Esophagus (tissue), 2 donors: ENCODE measurements at regions not wholly inside any gene's neighbourhood (a gene's known extent, or its start where the extent isn't known, plus 50 kb on each side); places are given as distances from the start of the nearest gene placed in this dataset.

Experiments
- H3K27ac ChIP-seq, 2 donors: one replicate each; pipeline ENCODE4 v1.5.1; 2013; ENCODE audit warnings: low read depth in 2 of 2, mild to moderate bottlenecking in 2 of 2, inconsistent platforms in 1 of 2, low read length in 1 of 2, moderate library complexity in 1 of 2
- H3K27me3 ChIP-seq, 2 donors: one replicate each; pipeline ENCODE4 v1.6.1; 2013; ENCODE audit warnings: low read length in 2 of 2, control low read depth in 1 of 2, mild to moderate bottlenecking in 1 of 2; ENCODE audit not compliant: insufficient read depth in 2 of 2, control insufficient read depth in 1 of 2
- H3K36me3 ChIP-seq, 2 donors: one replicate each; pipeline ENCODE4 v1.6.1; 2013; ENCODE audit warnings: low read length in 1 of 2; ENCODE audit not compliant: control insufficient read depth in 2 of 2, insufficient read depth in 2 of 2
- H3K4me1 ChIP-seq, 2 donors: one replicate each; pipeline ENCODE4 v1.6.1; 2013; ENCODE audit warnings: low read length in 1 of 2; ENCODE audit not compliant: control insufficient read depth in 2 of 2, insufficient read depth in 2 of 2
- H3K4me3 ChIP-seq, 2 donors: one replicate each; pipeline ENCODE4 v1.5.1; 2013; ENCODE audit warnings: low read length in 2 of 2, mild to moderate bottlenecking in 2 of 2, low read depth in 1 of 2, moderate library complexity in 1 of 2
- H3K9me3 ChIP-seq, 2 donors: one replicate each; pipeline ENCODE4 v1.6.1; 2013; ENCODE audit warnings: mild to moderate bottlenecking in 2 of 2, low read depth in 1 of 2, low read length in 1 of 2, moderate library complexity in 1 of 2; ENCODE audit not compliant: control insufficient read depth in 2 of 2, insufficient read depth in 1 of 2
- WGBS, 2 donors: extraction: QIAGEN DNeasy Blood & Tissue Kit; methylation state at CpG; one replicate each; pipeline ENCODE4 v1.1.7; 2013; 5-methylcytosine and 5-hydroxymethylcytosine counted together
- donor health status: healthy with polysubstance abuse.
- donor health status: Bipolar disorder and iron deficiency.

DNA sequence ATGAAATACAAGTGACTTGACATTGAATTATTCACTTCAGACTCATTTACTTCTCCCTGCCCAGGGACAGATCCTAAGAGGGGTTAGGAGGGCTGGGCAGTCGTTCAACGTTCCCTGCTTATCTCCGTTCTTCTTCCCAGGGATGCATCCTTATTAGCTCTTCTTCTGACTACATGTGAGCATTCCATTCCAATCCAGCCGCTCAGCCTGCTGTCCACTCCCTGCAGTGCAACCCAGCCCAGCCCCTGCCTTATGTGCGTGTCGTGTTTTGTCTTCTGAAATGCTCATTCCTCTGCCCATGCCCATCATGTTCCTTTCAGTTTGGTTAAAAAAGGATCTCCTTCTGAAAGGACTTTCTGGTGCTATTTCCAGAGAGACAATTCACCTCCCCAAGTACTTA, 64.7 kb upstream of the PALM2AKAP2 start:
- Histone ChIP-seq H3K27ac (no peak overlapping the region), H3K9me3 (peaks cover 0 to 2% of the 10 kb centered on the region in 2 donors), H3K4me3 (no peak overlapping the region), H3K4me1 (no peaks in the 10 kb centered on the region), H3K36me3 (no peaks in the 10 kb centered on the region), H3K27me3 (peaks cover 0 to 3% of the 10 kb centered on the region in 2 donors)
- 75 to 80% methylated on average over 6 of the region's 6 CpGs for WGBS, 2 donors

DNA sequence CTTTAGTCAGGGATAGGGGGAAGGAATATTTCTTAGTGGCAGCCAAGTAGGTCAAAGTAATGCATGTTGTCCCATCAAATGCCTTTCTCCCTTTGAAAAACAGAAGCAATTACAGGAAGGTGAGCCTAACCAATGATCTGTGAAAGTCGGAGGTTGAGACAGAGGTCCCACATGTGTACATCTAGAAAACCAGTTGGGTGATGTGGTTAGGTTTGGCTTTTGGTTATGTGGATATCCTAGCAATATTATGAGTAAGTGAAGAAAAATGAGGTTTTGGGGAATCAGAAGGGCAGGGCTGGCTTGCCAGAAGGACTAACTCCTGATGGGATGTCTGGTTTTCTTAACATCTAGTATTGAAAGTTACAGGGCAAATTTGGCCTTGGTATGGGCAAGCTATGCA, 63.4 kb upstream of the PALM2AKAP2 start:
- Histone ChIP-seq H3K9me3 (peaks cover 0 to 2% of the 10 kb centered on the region in 2 donors), H3K36me3 (no peaks in the 10 kb centered on the region), H3K4me3 (no peak overlapping the region), H3K4me1 (no peaks in the 10 kb centered on the region), H3K27ac (no peak overlapping the region), H3K27me3 (peaks cover 0 to 3% of the 10 kb centered on the region in 2 donors)
- 75 to 82% methylated on average over 1 of the region's 1 CpG for WGBS, 2 donors

DNA sequence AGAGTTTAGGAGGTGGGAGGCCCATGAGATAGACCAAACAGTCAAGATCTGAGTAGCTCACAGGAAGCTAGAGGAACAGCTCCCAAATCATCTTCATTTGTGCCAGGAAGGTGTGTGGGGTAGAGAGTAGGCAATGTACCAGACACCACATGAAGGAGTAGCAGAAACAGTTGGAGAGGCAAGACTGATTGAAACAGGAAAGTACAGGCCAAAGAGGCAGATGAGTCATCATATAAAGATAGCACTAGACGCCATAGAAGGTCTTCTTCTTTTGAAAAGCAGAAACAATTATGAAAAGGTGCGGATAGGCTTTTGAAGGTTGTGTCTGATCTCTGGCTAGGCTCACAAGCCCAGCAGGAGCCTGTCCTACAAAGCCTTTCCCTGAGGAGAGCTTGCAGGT, 62.7 kb upstream of the PALM2AKAP2 start:
- 73 to 74% methylated on average over 2 of the region's 2 CpGs for WGBS, 2 donors
- H3K36me3 ChIP-seq, result no peaks in the 10 kb centered on the region

DNA sequence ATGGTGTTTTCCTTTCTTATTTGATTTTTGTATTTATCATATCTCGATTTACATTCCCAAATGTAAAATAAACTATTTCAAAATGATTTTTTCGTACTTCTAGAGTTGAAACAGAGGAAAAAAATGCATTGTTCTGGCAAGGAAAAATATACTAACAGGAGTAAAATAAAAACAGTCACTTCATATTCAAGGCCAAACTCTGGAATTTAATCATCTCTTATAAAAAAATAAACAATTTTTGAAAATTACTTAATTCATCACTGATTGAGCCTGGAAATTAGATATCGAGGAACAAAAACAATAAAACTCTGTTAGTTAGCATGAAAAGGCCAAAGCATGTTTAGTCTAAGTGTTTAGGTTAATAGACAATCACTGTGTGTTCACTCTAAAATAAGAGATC, 61.1 kb upstream of the PALM2AKAP2 start:
- 67 to 73% methylated on average over 3 of the region's 3 CpGs for WGBS, 2 donors
- no peaks in the 10 kb centered on the region for H3K36me3 ChIP-seq
- peaks cover 0 to 2% of the 10 kb centered on the region in 2 donors for H3K9me3 ChIP-seq
- no peak overlapping the region for H3K27ac ChIP-seq
- no peaks in the 10 kb centered on the region for H3K4me1 ChIP-seq
- peaks cover 0 to 3% of the 10 kb centered on the region in 2 donors for H3K27me3 ChIP-seq
- no peak overlapping the region for H3K4me3 ChIP-seq

More for the DNA sequence above, 62.7 kb upstream of the PALM2AKAP2 start:
- H3K27ac ChIP-seq, result no peak overlapping the region
- no peaks in the 10 kb centered on the region for H3K4me1 ChIP-seq
- H3K4me3 ChIP-seq, result no peak overlapping the region
- H3K9me3 ChIP-seq, result peaks cover 0 to 2% of the 10 kb centered on the region in 2 donors
- H3K27me3 ChIP-seq, result peaks cover 0 to 3% of the 10 kb centered on the region in 2 donors

DNA sequence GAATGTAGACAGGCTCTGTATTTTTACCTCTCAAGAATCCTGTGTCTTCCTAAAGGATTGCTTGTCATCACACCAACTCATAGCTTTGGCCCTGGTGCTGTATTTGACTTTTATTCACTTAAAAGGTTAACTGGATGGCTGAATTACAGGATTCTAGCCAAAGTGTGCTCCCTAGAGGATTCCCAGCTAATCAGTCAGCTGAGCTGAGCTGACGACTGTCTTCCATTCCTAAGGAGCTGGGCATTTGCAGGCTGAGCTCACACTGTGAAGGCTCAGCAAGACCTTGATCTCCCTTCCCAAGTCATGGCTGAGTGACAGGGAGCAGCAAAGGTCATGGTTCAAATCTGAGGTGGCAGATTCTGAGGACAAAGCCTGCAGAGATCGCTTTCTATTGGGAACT, 59.0 kb upstream of the PALM2AKAP2 start:
- Histone ChIP-seq H3K4me1 (no peaks in the 10 kb centered on the region), H3K27me3 (peaks cover 0 to 1% of the 10 kb centered on the region in 2 donors), H3K4me3 (no peak overlapping the region), H3K36me3 (no peaks in the 10 kb centered on the region), H3K9me3 (no peaks in the 10 kb centered on the region), H3K27ac (no peak overlapping the region)
- WGBS, 2 donors, result 59 to 60% methylated on average over 2 of the region's 2 CpGs

- no peaks in the 10 kb centered on the region for H3K27me3 ChIP-seq
- WGBS, 2 donors, result 90 to 95% methylated on average over 1 of the region's 1 CpG
- no peaks in the 10 kb centered on the region for H3K36me3 ChIP-seq
- H3K4me1 ChIP-seq, result no peaks in the 10 kb centered on the region
- H3K9me3 ChIP-seq, result peaks cover 0 to 2% of the 10 kb centered on the region in 2 donors
- H3K27ac ChIP-seq, result no peak overlapping the region
- H3K4me3 ChIP-seq, result no peak overlapping the region
Measured at GRCh38 chr9:109722007-109722406, 58.0 kb upstream of the PALM2AKAP2 start.

- H3K36me3 ChIP-seq, result no peaks in the 10 kb centered on the region
- no peak overlapping the region for H3K27ac ChIP-seq
- WGBS, 2 donors, result 61 to 81% methylated on average over 2 of the region's 2 CpGs
- H3K4me3 ChIP-seq, result no peak overlapping the region
- peaks cover 0 to 2% of the 10 kb centered on the region in 2 donors for H3K9me3 ChIP-seq
- no peaks in the 10 kb centered on the region for H3K4me1 ChIP-seq
- no peaks in the 10 kb centered on the region for H3K27me3 ChIP-seq
Measured at GRCh38 chr9:109723781-109724180, 56.2 kb upstream of the PALM2AKAP2 start.

DNA sequence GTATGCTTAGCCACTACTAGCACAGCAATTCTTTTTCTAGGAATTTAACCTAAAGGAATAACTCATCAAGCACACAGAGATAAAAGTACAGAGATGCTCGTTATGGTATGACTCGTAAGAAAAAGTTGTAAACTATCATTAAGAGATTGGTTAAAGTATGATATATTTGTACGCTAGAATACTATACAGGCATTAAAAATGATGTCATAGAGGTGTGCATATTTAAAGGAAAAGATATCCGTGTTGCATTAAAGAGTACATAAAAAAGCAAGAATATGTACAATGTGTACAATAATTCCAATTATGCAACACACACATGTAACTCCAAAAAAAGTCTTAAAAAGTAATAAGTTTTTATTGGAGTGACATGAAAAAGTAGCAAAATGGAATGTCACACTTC, 54.5 kb upstream of the PALM2AKAP2 start:
- H3K4me1 ChIP-seq, result no peaks in the 10 kb centered on the region
- no peaks in the 10 kb centered on the region for H3K36me3 ChIP-seq
- no peak overlapping the region for H3K27ac ChIP-seq
- 83 to 85% methylated on average over 4 of the region's 4 CpGs for WGBS, 2 donors
- no peaks in the 10 kb centered on the region for H3K27me3 ChIP-seq
- H3K9me3 ChIP-seq, result peaks cover 0 to 2% of the 10 kb centered on the region in 2 donors
- H3K4me3 ChIP-seq, result no peak overlapping the region

GRCh38 chr9:109726119-109726518, 53.9 kb upstream of the PALM2AKAP2 start:
- no peaks in the 10 kb centered on the region for H3K4me1 ChIP-seq
- H3K9me3 ChIP-seq, result peaks cover 0 to 2% of the 10 kb centered on the region in 2 donors
- no peak overlapping the region for H3K4me3 ChIP-seq
- no peaks in the 10 kb centered on the region for H3K27me3 ChIP-seq
- H3K27ac ChIP-seq, result no peak overlapping the region
- WGBS, 2 donors, result 82 to 87% methylated on average over 4 of the region's 4 CpGs
- no peaks in the 10 kb centered on the region for H3K36me3 ChIP-seq

GRCh38 chr9:109728686-109729300, 51.2 kb upstream of the PALM2AKAP2 start:
- Histone ChIP-seq H3K27ac (no peak overlapping the region), H3K4me3 (no peak overlapping the region), H3K27me3 (no peaks in the 10 kb centered on the region), H3K9me3 (peaks cover 0 to 2% of the 10 kb centered on the region in 2 donors), H3K4me1 (peaks cover 0 to 2% of the 10 kb centered on the region in 2 donors), H3K36me3 (no peaks in the 10 kb centered on the region)
- 51 to 67% methylated on average over 3 of the region's 3 CpGs for WGBS, 2 donors
